Stimulated activated CD4-positive, alpha-beta T cell treated with anti-CD3 and anti-CD28 coated beads, Interleukin-12 subunit alpha, Interleukin-12 subunit beta, amount 100 ng/mL, for 24 hours (primary cell): ENCODE measurements at regions not wholly inside any gene's neighbourhood (a gene's known extent, or its start where the extent isn't known, plus 50 kb on each side); places are given as distances from the start of the nearest gene placed in this dataset.

Experiments
- DNase-seq, 2 experiments: peaks; one replicate each; pipeline ENCODE4 v3.0.0-alpha.2; 2020; ENCODE audit warnings: low read depth in 2 of 2

- DNase-seq = no peak
Observed at GRCh38 chr11:70763606-70764005, 365.3 kb downstream of the CTTN start.

GRCh38 chr11:70764356-70764905 lies 366.1 kb downstream of the CTTN start:
- DNase-seq = no peak

- DNase-seq = no peak
Observed at GRCh38 chr11:70766901-70767300, 368.6 kb downstream of the CTTN start.

DNA sequence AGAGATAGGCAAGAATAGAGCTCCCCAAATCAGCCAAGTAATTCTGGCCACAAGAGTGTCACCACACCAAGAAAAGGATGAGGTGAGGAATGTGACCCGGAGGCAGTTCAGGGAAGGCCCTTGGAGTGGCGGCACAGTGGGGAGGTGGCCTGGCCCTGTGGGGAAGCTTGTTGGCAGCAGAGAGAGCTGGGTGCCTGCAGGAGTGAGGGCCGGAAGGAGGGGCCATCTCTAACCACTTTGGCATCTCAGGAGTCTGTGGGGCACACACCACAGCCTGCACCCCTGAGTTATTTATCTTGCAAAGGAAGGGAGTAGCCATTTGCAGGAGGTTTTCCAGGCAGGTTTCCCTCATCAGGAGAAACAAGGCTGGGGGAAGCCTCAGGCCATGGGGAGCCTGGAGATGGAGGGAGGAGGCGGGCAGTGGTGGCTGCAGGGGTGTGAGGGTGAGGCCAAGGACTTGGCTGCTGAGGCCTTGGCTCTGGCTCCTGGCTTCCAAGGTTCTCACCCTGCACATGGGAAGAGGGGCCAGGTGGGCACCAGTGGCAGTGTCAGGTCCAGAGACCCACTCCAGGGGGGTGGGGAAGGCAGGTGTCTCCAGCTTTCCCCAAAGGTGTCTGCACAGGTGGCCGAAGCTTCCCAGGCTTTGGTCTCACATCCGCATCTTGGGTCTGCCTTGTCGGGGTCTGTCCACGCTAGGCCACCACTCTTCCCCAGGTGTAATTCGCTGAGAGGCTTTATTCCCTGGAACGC lies 370.2 kb downstream of the CTTN start:
- no peak for DNase-seq

DNA sequence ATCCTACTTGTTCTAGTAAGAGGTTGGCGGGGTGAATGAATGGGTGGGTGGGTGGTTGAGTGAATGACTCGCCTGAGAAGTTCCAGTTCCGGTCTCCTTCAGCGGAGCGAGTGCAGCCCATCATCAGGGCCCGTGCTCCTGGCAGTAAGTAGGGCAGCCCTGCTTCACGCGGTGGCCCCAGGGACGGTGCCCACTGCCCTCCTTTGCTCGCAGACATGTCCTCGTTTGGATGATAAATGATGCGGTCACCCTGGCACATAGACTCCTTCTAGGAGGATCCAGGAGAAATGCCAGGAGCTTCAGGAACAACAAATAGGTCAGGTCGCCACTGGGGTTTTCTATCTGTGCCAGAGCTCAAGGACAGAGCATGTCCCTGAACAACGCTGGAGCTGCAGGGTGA lies 370.8 kb downstream of the CTTN start:
- DNase-seq = no peak

DNA sequence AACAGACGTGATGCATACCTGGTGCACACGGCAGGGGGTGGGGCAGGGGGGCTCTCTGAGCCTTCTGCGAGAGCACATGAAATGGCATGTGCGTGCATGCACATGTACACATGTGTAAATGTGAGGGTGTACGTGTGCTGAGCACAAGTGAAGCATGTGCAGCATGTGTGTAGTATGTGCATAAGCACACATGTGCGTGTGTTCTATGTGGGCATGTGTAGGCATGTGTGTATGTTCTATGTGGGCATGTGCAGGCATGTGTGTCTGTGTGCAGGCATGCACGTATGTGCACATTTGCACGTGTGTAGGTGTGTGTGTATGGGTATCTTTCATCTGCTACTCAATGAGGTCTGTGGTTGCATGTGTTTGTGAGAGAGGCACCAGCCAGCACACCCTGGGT lies 371.2 kb downstream of the CTTN start:
- no peak for DNase-seq

DNA sequence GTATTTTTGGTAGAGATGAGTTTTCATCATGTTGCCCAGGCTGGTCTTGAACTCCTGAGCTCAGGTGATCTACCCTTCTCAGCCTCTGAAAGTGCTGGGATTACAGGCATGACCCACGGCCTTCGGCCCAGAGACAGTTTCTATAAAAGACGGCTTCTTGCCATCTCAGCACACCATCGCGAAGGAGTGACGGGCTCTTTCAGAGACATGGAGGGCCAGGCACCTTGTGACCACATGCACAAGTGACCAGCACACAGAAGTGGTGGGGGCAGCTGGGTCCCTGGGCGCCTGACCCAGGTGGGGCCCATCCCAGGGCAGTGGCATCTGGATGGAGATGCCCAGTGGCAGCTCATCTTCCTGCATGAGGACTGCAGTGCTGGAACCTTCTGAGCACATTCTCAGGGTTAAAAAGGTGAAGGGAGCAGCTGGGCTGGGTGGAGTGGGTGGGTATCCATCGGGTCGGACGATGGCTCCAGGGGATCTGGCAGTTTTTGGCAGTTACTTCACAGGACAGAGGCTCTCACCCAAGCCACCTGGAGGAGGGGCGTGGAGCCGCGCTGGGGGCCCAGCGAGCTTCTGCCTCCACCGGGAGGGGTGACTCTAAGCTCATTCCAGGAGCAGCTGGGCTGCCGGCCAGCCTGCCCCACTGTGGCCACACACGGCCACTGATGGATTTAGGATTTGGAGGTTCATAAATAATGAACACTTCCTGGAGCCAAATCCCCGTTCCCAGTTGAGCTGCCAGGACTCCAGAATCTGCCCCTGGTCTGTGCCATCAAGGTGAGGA lies 373.0 kb downstream of the CTTN start:
- no peak for DNase-seq

DNA sequence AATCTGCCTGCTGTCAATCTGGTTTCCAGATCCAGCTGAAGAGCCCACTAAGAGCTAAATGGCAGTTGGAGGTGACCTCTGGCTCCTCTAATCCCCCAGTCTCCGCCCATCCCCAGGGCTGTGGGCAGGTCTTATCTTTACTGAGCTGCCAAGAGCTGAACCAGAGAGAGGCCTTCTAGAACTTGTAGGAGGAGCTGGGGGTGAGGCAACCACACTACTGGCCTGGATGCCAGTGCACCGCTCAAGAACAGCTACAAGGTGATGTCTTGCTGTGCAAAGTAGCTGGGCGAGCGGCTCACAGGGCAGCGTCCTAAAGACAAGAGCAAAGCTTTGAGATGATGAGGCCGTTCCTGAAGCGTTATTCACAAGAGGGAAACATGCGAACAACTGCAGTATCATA lies 374.6 kb downstream of the CTTN start:
- DNase-seq = no peak

DNA sequence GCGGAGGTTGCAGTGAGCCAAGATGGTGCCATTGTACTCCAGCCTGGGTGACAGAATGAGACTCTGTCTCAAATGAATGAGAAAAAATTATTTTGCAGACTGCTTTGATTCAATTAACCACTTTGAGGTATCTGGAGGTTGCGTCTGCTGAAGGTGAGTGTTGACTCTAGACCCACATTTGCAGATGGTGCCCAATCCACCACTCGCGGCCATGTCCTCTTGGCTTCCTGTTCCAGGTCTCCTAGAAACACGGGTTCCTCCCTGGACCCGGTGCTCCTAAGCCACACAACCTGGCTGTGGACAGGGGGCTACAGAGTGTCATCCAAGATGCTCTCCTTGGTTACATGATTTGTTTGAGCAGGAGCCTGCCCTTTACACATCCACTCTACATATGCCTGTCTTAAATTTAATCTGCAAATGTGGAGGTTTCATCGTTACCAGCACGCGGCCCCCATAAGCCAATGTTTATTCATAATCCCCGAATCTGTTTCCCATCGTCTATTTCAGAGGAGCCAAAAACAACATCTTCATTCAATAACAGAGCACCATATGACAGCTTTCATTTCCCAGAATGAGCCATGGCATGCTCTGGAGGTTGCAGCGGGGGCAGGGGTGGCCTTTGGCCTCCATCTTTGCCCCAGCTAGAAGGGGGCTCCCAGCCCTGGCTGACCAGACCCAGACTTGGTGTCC lies 377.2 kb downstream of the CTTN start:
- no peak for DNase-seq

DNA sequence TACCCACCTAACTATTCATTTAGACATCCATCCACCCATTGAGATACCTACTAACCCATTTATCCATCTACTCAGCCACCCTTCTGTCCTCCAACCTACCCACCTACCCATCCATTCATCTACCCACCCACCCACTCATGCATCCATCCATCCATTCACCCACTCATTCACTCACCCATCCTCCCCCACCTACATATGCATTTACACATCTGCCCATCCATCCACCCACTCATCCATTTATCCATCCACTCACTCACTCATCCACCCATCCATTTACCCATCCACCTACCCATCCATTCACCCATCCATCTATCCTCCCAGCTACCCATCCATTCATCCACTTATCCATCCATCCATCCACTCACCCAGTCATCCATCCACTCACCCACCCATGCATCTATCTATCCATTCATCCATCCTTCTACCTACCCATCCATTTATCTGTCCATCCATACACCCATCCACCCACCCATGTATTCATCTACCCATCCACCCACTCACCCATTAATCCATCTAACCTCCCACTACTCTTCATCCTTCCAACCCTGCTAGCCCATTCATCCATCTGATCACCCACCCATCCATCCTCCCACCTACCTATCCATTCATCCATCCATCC lies 378.7 kb downstream of the CTTN start:
- no peak for DNase-seq

GRCh38 chr11:70778883-70779282 lies 380.6 kb downstream of the CTTN start:
- no peak for DNase-seq

DNA sequence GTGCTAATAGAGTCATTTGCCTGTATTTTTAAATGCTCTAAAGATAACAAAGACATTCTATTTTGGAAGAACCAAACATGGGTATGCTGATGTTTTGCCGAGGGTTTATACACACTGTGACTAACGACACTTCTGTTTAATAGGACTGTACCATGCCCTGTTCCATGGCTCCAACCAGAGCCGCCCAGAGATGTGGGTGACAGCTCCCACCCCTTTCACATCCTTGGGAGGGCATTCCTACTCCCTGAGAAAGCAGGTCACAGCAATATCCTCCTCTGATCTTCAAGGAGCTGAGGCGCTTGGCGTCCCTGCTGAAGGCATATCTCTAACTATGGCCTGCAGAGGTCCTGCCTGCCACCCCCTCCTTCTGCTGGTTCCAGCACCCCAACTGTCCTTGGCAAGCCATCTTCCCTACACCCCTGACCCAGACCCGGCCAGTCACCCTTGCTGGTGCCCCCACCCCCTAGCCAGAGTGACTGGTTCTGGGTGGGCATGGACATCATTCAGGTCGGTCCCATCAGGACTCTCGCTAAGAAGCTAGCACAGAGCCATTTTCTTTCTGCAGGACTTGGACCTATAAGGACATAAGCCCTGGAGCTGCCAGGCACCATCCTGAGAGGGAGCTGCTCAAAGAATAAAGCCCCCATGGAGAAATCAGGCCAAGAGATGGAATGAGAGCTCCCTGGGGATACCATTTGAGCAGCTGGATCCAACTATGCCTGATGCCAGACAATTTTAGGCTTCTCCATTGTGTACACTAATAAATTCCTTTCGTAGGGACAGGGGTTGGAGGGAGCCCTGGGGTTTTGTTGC lies 381.3 kb downstream of the CTTN start:
- no peak for DNase-seq

GRCh38 chr11:70780246-70780535 lies 381.9 kb downstream of the CTTN start:
- no peak for DNase-seq

DNA sequence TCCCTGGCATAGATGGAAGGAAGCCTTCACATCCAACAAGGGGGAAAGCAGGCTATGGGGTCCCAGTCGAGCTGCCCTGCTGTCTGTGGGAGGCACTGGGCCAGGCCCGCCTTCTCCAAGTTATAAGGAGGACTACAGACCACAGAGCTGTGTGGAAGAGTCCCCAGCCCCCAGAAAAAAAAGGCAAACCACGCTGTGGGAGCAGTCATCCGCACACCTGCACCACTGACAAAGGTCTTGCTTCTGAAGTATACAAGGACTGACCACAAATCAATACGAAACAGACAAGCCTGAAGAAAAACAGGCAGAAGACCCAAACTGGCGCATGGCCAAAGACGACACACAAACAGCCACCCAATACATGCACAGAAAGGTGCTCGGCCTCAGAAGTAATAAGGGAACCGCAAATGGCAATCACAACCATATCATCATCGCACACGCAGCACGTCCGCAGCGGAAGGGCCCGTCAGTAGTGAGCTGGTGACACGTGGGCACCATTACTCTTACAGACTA lies 384.1 kb downstream of the CTTN start:
- DNase-seq = no peak

DNA sequence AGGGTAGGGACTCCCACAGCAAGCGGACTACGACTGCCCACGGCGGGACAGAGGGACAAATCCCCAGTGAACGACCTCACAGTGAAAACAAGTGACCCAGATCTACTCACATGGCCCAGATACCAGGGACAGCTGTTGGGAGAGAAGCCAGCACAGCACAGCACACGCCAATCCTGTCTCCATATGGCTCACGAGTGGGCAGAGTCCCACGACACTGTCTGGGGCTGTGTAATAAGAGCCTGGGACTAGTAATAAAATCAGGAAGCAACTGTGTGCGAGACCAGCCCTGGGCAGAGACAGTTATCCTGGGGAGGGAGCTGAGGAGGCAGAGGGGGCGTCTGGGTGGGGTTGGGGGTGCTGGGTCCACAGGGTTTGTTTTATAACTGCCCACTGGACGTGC lies 385.0 kb downstream of the CTTN start:
- DNase-seq = no peak

GRCh38 chr11:70783821-70784220 lies 385.5 kb downstream of the CTTN start:
- DNase-seq = no peak

GRCh38 chr11:70785372-70785771 lies 387.0 kb downstream of the CTTN start:
- no peak for DNase-seq

DNA sequence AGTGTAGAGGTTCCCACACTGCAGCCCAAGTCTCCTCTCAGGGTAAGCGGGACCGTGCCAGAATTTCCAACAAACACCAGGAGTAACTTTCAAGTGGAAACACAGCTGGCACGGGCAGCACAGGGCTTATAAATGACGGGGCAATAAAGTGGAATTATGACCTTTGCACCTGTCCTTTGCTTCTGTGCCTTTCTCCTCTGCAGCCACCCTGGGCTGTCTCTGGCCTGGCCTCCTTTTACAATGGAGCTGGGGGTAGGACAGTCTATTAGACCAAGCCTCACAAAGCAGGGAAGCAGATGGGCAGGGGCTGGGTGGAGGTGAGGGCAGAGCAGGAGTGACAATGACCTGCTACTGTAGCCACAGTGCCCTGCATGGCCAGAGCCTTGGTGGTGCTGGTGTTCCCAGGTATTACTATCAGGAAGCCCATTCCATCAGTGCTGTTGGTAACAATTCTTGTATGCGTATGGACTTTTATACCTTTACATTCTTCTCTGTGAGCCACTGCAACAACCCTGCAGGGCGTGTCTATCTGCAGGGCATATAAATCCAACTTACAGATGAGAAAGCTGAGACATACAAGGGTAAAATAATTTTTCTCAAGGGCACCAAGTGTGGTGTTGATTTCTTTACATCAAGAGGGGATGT lies 387.8 kb downstream of the CTTN start:
- DNase-seq = no peak

- DNase-seq = no peak
Observed at GRCh38 chr11:70788248-70789022, 390.1 kb downstream of the CTTN start.
